CD4-positive, alpha-beta T cell (primary cell): ENCODE measurements at regions not wholly inside any gene's neighbourhood (a gene's known extent, or its start where the extent isn't known, plus 50 kb on each side); places are given as distances from the start of the nearest gene placed in this dataset.

ENCODE experiments used
- ATAC-seq: fragments of 200-7000 bp; cut with Tn5 transposase; one replicate; pipeline ENCODE4 v1.10.0; 2022; ENCODE audit warnings: mild to moderate bottlenecking; ENCODE audit not compliant: poor library complexity
- CTCF ChIA-PET: fragments of 350-600 bp; sonication (Branson Sonifier 250); formaldehyde crosslinking; loops from one replicate; lab custom pipeline; 2021; ENCODE audit warnings: antibody characterized with exemption, inconsistent platforms; lab: Charles Lee
- POLR2A ChIA-PET: fragments of 350-600 bp; sonication (Branson Sonifier 250); formaldehyde crosslinking; loops from one replicate; lab custom pipeline; 2021; ENCODE audit warnings: antibody characterized with exemption, inconsistent platforms; lab: Charles Lee
- DNase-seq, 14 experiments: peaks; one replicate each; pipeline ENCODE4 v3.0.0-alpha.2; 2013 to 2020; ENCODE audit warnings: mixed read lengths in 2 of 14
- H3K27ac ChIP-seq, 2 donors: one replicate each; pipeline versions ENCODE4 v1.5.1 to v1.7.0; 2013; ENCODE audit warnings: low read length in 2 of 2, low read depth in 1 of 2, mild to moderate bottlenecking in 1 of 2
- H3K27me3 ChIP-seq, 2 experiments: 1 replicate in 1 of 2; 2 replicates in 1 of 2; pipeline versions ENCODE4 v1.6.1 to v1.7.0; 2013; ENCODE audit warnings: low read length in 2 of 2, control low read depth in 1 of 2, mild to moderate bottlenecking in 1 of 2, moderate library complexity in 1 of 2; ENCODE audit not compliant: insufficient read depth in 2 of 2, control insufficient read depth in 1 of 2
- H3K36me3 ChIP-seq: one replicate; pipeline ENCODE4 v1.6.1; 2013; ENCODE audit warnings: low read length, control low read depth; ENCODE audit not compliant: insufficient read depth
- H3K4me1 ChIP-seq: one replicate; pipeline ENCODE4 v1.6.1; 2013; ENCODE audit warnings: low read length, control low read depth; ENCODE audit not compliant: insufficient read depth
- H3K4me3 ChIP-seq: one replicate; pipeline ENCODE4 v1.5.1; 2013; ENCODE audit warnings: mild to moderate bottlenecking, low read length, moderate library complexity
- H3K9me3 ChIP-seq, 2 experiments: 1 replicate in 1 of 2; 2 replicates in 1 of 2; pipeline versions ENCODE4 v1.6.1 to v1.7.0; 2013; ENCODE audit warnings: low read length in 2 of 2, mild to moderate bottlenecking in 2 of 2, control low read depth in 1 of 2, moderate library complexity in 1 of 2; ENCODE audit not compliant: control insufficient read depth in 1 of 2, insufficient read depth in 1 of 2
- H3K27ac Mint-ChIP-seq: one replicate; pipeline ENCODE4 v1.8.0; 2020; ENCODE audit warnings: mixed read lengths
- H3K27me3 Mint-ChIP-seq: one replicate; pipeline ENCODE4 v1.8.0; 2021; ENCODE audit warnings: mixed read lengths
- H3K36me3 Mint-ChIP-seq: one replicate; pipeline ENCODE4 v1.8.0; 2021; ENCODE audit warnings: low read depth, mixed read lengths
- H3K4me1 Mint-ChIP-seq: one replicate; pipeline ENCODE4 v1.8.0; 2021; ENCODE audit warnings: low read depth, mixed read lengths
- H3K4me3 Mint-ChIP-seq: one replicate; pipeline ENCODE4 v1.8.0; 2020; ENCODE audit warnings: mild to moderate bottlenecking, mixed read lengths
- H3K9me3 Mint-ChIP-seq: one replicate; pipeline ENCODE4 v1.8.0; 2020; ENCODE audit warnings: mixed read lengths
- CTCF ChIP-seq: fragments of 200-600 bp; IDR thresholded peaks from one replicate; pipeline ENCODE4 v1.8.0; 2022; ENCODE audit warnings: antibody characterized with exemption, mild to moderate bottlenecking
- intact Hi-C, 2 experiments: fragments of 100-400 bp; cut with DNase I in 1 of 2; cut with micrococcal nuclease in 1 of 2; formaldehyde crosslinking; loops; one replicate each; pipeline versions ENCODE4 v1.15.1 to v1.9.0; 2023 to 2025; cut with DNase I, micrococcal nuclease

- TF ChIP-seq CTCF, result no peak
- H3K27me3 Mint-ChIP-seq, result no peaks in the 10 kb centered on the region
- DNase-seq (no peak), ATAC-seq (no peak)
- POLR2A ChIA-PET, result no interaction called here
- Histone ChIP-seq H3K36me3 (no peaks in the 10 kb centered on the region), H3K27me3 (no peaks in the 10 kb centered on the region), H3K4me3 (no peak overlapping the region), H3K27ac (no peak overlapping the region), H3K9me3 (peaks cover 0 to 5% of the 10 kb centered on the region in 2 experiments), H3K4me1 (no peaks in the 10 kb centered on the region)
- H3K27ac Mint-ChIP-seq, result no peak overlapping the region
- no peaks in the 10 kb centered on the region for H3K36me3 Mint-ChIP-seq
- no peaks in the 10 kb centered on the region for H3K9me3 Mint-ChIP-seq
- intact Hi-C loops, result no loop called here
- H3K4me3 Mint-ChIP-seq, result no peak overlapping the region
- H3K4me1 Mint-ChIP-seq, result no peaks in the 10 kb centered on the region
- CTCF ChIA-PET, result no interaction called here
Observed at GRCh38 chr7:89826121-89826520, 328.1 kb upstream of the STEAP1 start.

- Histone ChIP-seq H3K27me3 (no peaks in the 10 kb centered on the region), H3K27ac (no peak overlapping the region), H3K4me3 (no peak overlapping the region), H3K9me3 (peaks cover 0 to 5% of the 10 kb centered on the region in 2 experiments), H3K4me1 (no peaks in the 10 kb centered on the region), H3K36me3 (no peaks in the 10 kb centered on the region)
- H3K36me3 Mint-ChIP-seq, result no peaks in the 10 kb centered on the region
- no peaks in the 10 kb centered on the region for H3K9me3 Mint-ChIP-seq
- DNase-seq (no peak), ATAC-seq (no peak)
- H3K27me3 Mint-ChIP-seq, result no peaks in the 10 kb centered on the region
- no peak for TF ChIP-seq CTCF
- no peak overlapping the region for H3K4me3 Mint-ChIP-seq
- intact Hi-C loops, result no loop called here
- H3K4me1 Mint-ChIP-seq, result no peaks in the 10 kb centered on the region
- POLR2A ChIA-PET, result no interaction called here
- CTCF ChIA-PET, result no interaction called here
- no peak overlapping the region for H3K27ac Mint-ChIP-seq
Observed at GRCh38 chr7:89826557-89826956, 327.7 kb upstream of the STEAP1 start.

- Mint-ChIP-seq H3K4me3 (no peak overlapping the region), H3K27me3 (no peaks in the 10 kb centered on the region), H3K9me3 (no peaks in the 10 kb centered on the region), H3K27ac (no peak overlapping the region), H3K36me3 (no peaks in the 10 kb centered on the region), H3K4me1 (no peaks in the 10 kb centered on the region)
- no peak for TF ChIP-seq CTCF
- H3K27me3 ChIP-seq, result no peaks in the 10 kb centered on the region
- ATAC-seq (no peak), DNase-seq (no peak)
- ChIA-PET CTCF (no interaction called here), POLR2A (no interaction called here)
- H3K9me3 ChIP-seq, result peaks cover 0 to 3% of the 10 kb centered on the region in 2 experiments
- no peak overlapping the region for H3K27ac ChIP-seq
- no peaks in the 10 kb centered on the region for H3K4me1 ChIP-seq
- intact Hi-C loops, result no loop called here
- no peaks in the 10 kb centered on the region for H3K36me3 ChIP-seq
- H3K4me3 ChIP-seq, result no peak overlapping the region
Observed at GRCh38 chr7:89837515-89837914, 316.8 kb upstream of the STEAP1 start.
